ENCODE measurements at regions not wholly inside any gene's neighbourhood (a gene's known extent, or its start where the extent isn't known, plus 50 kb on each side); places are given as distances from the start of the nearest gene placed in this dataset.

DNA sequence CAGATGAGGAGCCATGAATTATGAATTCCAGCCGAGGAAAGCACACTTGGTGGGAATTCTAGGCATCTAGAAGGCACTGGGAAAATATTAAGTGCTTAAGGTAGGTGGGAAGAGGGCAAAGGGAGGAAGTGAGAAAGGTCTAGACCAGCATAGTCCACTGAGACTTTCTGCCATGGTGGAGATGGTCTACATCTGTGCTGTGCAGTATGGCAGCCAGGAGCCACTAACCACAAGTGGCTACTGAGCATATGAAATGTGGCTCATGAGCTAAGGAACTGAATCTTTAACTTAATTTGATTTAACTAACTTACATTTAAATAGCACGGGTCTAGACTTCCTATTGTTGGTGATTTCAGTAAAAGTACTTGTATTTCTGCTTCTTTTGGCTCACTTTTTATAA lies 82.5 kb upstream of the SEM1 start:
- TF ChIP-seq, protein P1, sequence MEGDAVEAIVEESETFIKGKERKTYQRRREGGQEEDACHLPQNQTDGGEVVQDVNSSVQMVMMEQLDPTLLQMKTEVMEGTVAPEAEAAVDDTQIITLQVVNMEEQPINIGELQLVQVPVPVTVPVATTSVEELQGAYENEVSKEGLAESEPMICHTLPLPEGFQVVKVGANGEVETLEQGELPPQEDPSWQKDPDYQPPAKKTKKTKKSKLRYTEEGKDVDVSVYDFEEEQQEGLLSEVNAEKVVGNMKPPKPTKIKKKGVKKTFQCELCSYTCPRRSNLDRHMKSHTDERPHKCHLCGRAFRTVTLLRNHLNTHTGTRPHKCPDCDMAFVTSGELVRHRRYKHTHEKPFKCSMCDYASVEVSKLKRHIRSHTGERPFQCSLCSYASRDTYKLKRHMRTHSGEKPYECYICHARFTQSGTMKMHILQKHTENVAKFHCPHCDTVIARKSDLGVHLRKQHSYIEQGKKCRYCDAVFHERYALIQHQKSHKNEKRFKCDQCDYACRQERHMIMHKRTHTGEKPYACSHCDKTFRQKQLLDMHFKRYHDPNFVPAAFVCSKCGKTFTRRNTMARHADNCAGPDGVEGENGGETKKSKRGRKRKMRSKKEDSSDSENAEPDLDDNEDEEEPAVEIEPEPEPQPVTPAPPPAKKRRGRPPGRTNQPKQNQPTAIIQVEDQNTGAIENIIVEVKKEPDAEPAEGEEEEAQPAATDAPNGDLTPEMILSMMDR (IDR thresholded peaks at IDR 0.05; ENCODE audit: poor library complexity, severe bottlenecking): no peak
- TF ChIP-seq, protein P2, sequence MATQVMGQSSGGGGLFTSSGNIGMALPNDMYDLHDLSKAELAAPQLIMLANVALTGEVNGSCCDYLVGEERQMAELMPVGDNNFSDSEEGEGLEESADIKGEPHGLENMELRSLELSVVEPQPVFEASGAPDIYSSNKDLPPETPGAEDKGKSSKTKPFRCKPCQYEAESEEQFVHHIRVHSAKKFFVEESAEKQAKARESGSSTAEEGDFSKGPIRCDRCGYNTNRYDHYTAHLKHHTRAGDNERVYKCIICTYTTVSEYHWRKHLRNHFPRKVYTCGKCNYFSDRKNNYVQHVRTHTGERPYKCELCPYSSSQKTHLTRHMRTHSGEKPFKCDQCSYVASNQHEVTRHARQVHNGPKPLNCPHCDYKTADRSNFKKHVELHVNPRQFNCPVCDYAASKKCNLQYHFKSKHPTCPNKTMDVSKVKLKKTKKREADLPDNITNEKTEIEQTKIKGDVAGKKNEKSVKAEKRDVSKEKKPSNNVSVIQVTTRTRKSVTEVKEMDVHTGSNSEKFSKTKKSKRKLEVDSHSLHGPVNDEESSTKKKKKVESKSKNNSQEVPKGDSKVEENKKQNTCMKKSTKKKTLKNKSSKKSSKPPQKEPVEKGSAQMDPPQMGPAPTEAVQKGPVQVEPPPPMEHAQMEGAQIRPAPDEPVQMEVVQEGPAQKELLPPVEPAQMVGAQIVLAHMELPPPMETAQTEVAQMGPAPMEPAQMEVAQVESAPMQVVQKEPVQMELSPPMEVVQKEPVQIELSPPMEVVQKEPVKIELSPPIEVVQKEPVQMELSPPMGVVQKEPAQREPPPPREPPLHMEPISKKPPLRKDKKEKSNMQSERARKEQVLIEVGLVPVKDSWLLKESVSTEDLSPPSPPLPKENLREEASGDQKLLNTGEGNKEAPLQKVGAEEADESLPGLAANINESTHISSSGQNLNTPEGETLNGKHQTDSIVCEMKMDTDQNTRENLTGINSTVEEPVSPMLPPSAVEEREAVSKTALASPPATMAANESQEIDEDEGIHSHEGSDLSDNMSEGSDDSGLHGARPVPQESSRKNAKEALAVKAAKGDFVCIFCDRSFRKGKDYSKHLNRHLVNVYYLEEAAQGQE (IDR thresholded peaks at IDR 0.05; ENCODE audit: borderline replicate concordance): no peak
- TF ChIP-seq RAD21 (conservative IDR thresholded peaks at IDR 0.05) (no peak), EP300 (conservative IDR thresholded peaks at IDR 0.05; ENCODE audit: poor library complexity, severe bottlenecking) (no peak), POLR2AphosphoS5 (IDR thresholded peaks at IDR 0.05) (no peak), EZH2 (IDR thresholded peaks at IDR 0.05; ENCODE audit: borderline replicate concordance, insufficient read depth, low read length, poor library complexity, severe bottlenecking) (no peak), SMC3 (conservative IDR thresholded peaks at IDR 0.05; ENCODE audit: poor library complexity) (no peak)
